Vagina (tissue), 2 donors: ENCODE measurements at regions not wholly inside any gene's neighbourhood (a gene's known extent, or its start where the extent isn't known, plus 50 kb on each side); places are given as distances from the start of the nearest gene placed in this dataset.

Source experiments
- POLR2A ChIP-seq, 2 donors: fragments of 450-650 bp; IDR thresholded peaks; one replicate each; pipeline ENCODE4 v1.6.1; 2017; ENCODE audit warnings: antibody characterized with exemption in 2 of 2, mild to moderate bottlenecking in 2 of 2, moderate library complexity in 2 of 2
- TF ChIP-seq, protein P1 (sequence below), 3 experiments: fragments of 450-650 bp in 2 of 3; fragments of 200-600 bp in 1 of 3; sonication (generic) in 1 of 3; IDR thresholded peaks; one replicate each; pipeline ENCODE4 v1.5.1; 2017 to 2019; ENCODE audit warnings: antibody characterized with exemption in 3 of 3, mild to moderate bottlenecking in 2 of 3, moderate library complexity in 2 of 3

DNA sequence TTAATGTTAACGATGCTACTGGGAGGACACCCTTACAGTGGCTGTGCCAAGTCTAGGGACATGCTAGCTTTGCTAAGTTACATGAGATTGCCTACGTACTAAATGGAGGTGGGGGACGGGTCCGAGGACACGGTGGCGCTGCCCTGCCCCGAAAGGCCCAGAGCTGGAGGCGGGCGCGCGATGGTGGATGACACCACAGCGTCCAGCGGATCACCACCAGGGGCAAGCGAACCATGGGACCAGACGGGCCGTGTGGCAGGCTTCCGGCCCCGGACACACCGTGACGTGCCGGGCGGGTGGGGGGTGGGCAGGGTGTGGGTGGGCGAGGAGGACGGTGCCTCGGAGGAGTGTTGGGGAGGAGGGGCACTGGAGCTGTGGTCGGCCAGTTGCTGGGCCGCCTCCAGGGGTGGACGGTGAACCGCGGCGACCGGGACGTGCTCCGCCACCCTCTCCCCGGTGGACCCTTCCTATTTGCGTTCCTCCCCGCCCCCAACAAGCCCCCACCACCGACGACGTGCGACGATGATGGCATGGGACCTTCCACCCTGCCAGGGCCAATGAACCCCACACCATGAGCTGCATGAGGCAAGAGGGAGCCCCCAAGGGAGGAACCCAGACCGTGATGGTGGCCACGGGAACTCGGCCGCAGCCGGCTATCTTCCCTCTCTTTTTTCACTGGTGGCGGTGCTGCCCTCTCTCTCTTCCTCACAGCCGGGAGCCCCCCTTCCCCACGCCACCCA is 773.3 kb upstream of the DEFB115 start:
- TF ChIP-seq, protein P1, sequence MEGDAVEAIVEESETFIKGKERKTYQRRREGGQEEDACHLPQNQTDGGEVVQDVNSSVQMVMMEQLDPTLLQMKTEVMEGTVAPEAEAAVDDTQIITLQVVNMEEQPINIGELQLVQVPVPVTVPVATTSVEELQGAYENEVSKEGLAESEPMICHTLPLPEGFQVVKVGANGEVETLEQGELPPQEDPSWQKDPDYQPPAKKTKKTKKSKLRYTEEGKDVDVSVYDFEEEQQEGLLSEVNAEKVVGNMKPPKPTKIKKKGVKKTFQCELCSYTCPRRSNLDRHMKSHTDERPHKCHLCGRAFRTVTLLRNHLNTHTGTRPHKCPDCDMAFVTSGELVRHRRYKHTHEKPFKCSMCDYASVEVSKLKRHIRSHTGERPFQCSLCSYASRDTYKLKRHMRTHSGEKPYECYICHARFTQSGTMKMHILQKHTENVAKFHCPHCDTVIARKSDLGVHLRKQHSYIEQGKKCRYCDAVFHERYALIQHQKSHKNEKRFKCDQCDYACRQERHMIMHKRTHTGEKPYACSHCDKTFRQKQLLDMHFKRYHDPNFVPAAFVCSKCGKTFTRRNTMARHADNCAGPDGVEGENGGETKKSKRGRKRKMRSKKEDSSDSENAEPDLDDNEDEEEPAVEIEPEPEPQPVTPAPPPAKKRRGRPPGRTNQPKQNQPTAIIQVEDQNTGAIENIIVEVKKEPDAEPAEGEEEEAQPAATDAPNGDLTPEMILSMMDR (IDR thresholded peaks at IDR 0.05) = no peak
- TF ChIP-seq POLR2A (IDR thresholded peaks at IDR 0.05) = no peak
